ENCODE measurements at regions not wholly inside any gene's neighbourhood (a gene's known extent, or its start where the extent isn't known, plus 50 kb on each side); places are given as distances from the start of the nearest gene placed in this dataset.
A peak's percentile ranks its signal among the peaks of the same experiment; 100 is the strongest.

- TF ChIP-seq, protein P1, sequence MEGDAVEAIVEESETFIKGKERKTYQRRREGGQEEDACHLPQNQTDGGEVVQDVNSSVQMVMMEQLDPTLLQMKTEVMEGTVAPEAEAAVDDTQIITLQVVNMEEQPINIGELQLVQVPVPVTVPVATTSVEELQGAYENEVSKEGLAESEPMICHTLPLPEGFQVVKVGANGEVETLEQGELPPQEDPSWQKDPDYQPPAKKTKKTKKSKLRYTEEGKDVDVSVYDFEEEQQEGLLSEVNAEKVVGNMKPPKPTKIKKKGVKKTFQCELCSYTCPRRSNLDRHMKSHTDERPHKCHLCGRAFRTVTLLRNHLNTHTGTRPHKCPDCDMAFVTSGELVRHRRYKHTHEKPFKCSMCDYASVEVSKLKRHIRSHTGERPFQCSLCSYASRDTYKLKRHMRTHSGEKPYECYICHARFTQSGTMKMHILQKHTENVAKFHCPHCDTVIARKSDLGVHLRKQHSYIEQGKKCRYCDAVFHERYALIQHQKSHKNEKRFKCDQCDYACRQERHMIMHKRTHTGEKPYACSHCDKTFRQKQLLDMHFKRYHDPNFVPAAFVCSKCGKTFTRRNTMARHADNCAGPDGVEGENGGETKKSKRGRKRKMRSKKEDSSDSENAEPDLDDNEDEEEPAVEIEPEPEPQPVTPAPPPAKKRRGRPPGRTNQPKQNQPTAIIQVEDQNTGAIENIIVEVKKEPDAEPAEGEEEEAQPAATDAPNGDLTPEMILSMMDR (IDR thresholded peaks at IDR 0.05): no peak
- TF ChIP-seq POLR2A (IDR thresholded peaks at IDR 0.05): no peak
- Histone ChIP-seq H3K27me3 (no peaks in the 10 kb centered on the region), H3K9me3 (no peaks in the 10 kb centered on the region), H3K4me1 (no peaks in the 10 kb centered on the region), H3K36me3 (no peaks in the 10 kb centered on the region), H3K4me3 (no peak overlapping the region), H3K27ac (no peak overlapping the region)
- ATAC-seq (no peak), DNase-seq (peak in 1 of 3 donors; percentile 10)
- intact Hi-C loops (cut with DNase I): no loop called here
- WGBS (ENCODE audit: insufficient coverage, low coverage, low lambda C conversion rate, missing lambda C conversion rate): 37% methylated on average over 5 of the region's 10 CpGs
Measured at GRCh38 chr1:5664906-5665875, 327.0 kb downstream of the NPHP4 start.

DNA sequence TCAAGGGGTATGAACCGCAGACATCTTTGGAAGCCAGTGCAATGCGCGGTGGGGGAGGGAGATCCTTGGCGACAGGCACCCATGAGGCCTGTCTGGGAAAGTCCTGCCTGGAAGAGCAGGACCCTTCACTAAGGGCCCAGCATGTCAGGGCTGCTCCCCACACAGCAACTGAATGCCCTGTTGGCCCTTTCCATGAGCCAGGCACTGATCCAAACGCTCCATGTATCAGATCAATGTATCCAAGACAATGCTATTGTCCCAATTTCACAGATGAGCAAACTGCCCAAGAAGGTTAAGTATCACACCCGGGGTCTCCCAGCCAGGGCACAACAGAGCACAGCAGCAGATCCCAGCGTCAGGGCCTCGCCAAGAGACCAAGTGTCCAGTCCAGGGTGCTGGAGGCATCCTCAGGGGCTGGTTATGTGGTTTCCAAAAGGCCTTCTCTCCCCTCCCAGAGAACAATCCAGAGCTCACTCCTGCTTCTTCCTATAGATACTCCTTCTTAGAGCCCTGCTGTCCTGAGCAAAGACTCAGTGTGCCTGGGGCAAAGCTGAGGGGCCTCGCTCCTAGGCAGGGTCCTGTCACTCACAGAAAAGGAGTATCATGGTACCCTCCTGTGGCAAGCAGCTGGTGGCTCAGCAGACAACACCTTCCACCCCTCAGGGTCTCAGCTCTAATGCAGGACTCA, 328.0 kb downstream of the NPHP4 start:
- Histone ChIP-seq H3K27me3 (no peaks in the 10 kb centered on the region), H3K36me3 (no peaks in the 10 kb centered on the region), H3K4me1 (no peaks in the 10 kb centered on the region), H3K4me3 (no peak overlapping the region), H3K27ac (no peak overlapping the region), H3K9me3 (no peaks in the 10 kb centered on the region)
- DNase-seq (peak in 1 of 3 donors; percentile 23), ATAC-seq (no peak)
- WGBS (ENCODE audit: insufficient coverage, low coverage, low lambda C conversion rate, missing lambda C conversion rate): 33% methylated on average over 1 of the region's 9 CpGs
- no peak for TF ChIP-seq POLR2A (IDR thresholded peaks at IDR 0.05)
- TF ChIP-seq, protein P1 (IDR thresholded peaks at IDR 0.05): no peak
- intact Hi-C loops (cut with DNase I): no loop called here

GRCh38 chr1:5662744-5663126, 329.5 kb downstream of the NPHP4 start:
- no peak for TF ChIP-seq POLR2A (IDR thresholded peaks at IDR 0.05)
- TF ChIP-seq, protein P1 (IDR thresholded peaks at IDR 0.05): no peak
- intact Hi-C loops (cut with DNase I): no loop called here
- no peak overlapping the region for H3K4me3 ChIP-seq
- no peaks in the 10 kb centered on the region for H3K27me3 ChIP-seq
- H3K27ac ChIP-seq: no peak overlapping the region
- DNase-seq: peak in 1 of 3 donors; percentile 26
- no peaks in the 10 kb centered on the region for H3K36me3 ChIP-seq
- no peaks in the 10 kb centered on the region for H3K4me1 ChIP-seq
- no CpG with 5 or more reads among the region's 5 CpGs for WGBS (ENCODE audit: insufficient coverage, low coverage, low lambda C conversion rate, missing lambda C conversion rate)
- ATAC-seq: no peak
- no peaks in the 10 kb centered on the region for H3K9me3 ChIP-seq

DNA sequence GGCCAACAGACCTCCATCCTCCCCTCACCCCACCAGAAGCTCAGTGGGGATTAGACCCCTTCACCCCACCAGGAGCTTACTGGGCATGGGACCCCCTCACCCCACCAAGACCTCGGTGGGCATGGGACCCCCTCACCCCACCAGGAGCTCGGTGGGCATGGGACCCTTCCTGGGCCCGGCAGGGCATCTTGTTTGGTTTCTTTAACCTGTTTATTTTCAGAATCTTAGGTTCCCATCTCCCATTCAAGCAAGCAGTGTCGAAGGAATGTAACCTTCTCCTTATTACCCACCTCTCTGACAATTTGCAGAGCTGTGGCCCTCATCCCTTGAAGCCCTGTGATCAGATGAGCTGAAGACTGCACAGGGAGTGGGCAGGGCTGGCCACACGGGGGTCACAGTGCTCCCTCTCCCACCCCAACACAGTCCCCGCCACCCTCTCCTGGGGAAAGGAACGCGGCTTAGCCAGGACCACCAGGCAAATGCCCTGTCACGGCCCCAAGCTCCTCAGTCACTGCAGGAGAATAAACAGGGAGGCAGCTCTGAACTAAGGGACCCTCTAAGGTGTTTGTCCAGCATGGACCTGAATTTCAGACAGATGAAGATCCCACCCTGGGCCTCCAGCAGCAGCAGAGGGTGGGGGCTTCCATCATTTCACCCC, 330.0 kb downstream of the NPHP4 start:
- H3K4me3 ChIP-seq: no peak overlapping the region
- H3K9me3 ChIP-seq: no peaks in the 10 kb centered on the region
- 32% methylated on average over 4 of the region's 9 CpGs for WGBS (ENCODE audit: insufficient coverage, low coverage, low lambda C conversion rate, missing lambda C conversion rate)
- H3K27ac ChIP-seq: no peak overlapping the region
- intact Hi-C loops (cut with DNase I): no loop called here
- no peak for TF ChIP-seq POLR2A (IDR thresholded peaks at IDR 0.05)
- TF ChIP-seq, protein P1 (IDR thresholded peaks at IDR 0.05): no peak
- ATAC-seq: no peak
- H3K27me3 ChIP-seq: no peaks in the 10 kb centered on the region
- peak in 1 of 3 donors; percentile 33 for DNase-seq
- no peaks in the 10 kb centered on the region for H3K4me1 ChIP-seq
- no peaks in the 10 kb centered on the region for H3K36me3 ChIP-seq

All from right lobe of liver (tissue), 6 donors.